Fibroblast of skin of abdomen (primary cell): ENCODE measurements at regions not wholly inside any gene's neighbourhood (a gene's known extent, or its start where the extent isn't known, plus 50 kb on each side); places are given as distances from the start of the nearest gene placed in this dataset.
"Not testable (repeated sequence)": the region's sequence is repeated elsewhere in the genome, so short reads cannot be mapped to it uniquely, and the experiment has no call there.

Experiments
- DNase-seq: peaks from one replicate; pipeline ENCODE4 v3.0.0-alpha.2; 2013

- no peak for DNase-seq
Measured at GRCh38 chr6:118719351-118720124, 68.1 kb upstream of the CEP85L start.

DNA sequence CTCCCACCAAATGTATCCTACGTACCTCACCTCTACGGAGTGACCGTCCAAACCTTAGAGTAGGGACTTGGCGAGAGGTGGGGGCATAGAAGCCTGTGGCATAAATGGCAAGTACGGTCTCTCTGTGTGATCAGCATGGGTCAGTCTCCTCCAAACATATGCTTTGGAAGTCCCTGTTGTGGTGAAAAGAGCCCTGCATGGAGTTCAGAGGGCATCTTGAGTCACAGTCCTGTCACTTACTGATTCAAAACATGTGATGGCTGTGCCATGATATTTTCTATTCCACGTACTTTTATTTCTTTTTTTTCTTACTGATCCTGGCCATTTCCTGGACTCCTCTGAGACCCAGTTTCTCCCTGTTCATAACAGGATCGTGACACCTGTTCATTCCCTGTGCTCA, 67.5 kb upstream of the CEP85L start:
- DNase-seq: no peak

DNA sequence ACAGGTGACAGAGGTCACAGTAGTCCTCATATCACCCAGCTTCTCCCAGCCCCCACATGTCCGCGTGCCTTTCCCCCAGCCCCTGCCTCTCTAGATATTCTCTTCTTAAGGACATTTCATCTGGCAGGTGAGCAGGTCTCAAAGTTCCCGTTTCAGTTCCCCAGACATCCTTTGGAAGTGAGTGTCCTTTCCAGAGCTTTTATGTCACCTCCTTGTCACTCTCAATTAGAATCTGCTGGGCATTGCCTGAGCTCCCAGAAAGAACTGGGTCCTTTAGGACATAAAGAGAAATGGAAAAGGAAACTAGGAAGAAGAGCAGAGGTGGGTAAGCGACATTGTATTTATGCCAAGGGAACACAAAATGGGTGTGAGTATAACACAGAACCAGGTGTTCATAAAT, 66.9 kb upstream of the CEP85L start:
- no peak for DNase-seq

GRCh38 chr6:118717106-118717505, 65.7 kb upstream of the CEP85L start:
- no peak for DNase-seq

DNA sequence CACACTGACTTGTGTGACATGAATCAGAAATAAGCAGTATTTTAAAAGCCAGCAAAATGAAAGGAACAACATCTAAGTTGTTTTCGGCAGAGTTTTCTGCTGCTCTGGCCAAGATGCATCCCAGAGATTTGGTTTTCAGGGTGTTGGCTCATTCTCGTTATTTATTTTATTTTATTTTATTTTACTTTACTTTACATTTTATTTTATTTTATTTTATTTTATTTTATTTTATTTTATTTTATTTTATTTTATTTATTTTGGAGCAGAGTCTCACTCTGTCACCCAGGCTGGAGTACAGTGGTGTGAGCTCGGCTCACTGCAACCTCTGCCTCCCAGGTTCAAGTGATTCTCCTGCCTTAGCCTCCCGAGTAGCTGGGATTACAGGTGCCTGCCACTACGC, 64.5 kb upstream of the CEP85L start:
- DNase-seq: not testable (repeated sequence)

- no peak for DNase-seq
Measured at GRCh38 chr6:118715376-118715775, 64.0 kb upstream of the CEP85L start.

DNA sequence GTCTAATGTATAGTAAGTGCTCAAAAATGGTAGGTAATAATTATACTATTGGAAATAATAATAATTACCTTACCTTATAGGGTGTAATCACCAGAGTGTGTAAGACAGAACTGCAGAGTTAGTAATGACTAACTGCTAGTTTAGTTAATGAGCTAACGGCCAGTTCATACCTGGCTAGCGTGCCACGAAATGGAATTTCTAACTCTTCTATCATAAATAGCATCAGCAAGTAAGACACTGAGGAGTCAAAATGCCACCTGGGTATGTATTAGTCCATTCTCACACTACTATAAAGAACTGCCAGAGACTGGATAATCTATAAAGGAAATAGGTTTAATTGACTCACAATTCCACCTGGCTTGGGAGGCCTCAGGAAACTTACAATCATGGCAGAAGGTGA, 63.4 kb upstream of the CEP85L start:
- DNase-seq: no peak

DNA sequence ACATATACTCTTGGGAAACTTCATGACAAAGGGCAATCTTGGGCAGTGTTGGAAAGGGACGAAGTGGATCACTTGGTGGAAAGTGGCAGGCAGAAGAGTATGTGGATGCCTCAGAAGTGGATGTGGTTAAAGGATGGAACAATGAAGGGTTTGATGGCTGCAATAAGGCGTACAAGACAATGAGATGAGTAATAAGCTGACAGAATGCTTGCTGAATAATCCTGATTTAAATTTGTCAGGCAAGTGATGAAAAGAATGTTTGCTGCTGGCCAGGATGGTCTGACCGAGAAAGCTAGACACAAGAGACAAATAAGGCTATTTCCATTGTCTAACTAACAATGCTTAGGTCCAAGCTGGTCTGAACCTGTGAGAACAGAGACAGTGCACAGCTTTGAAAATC, 61.6 kb upstream of the CEP85L start:
- DNase-seq: peak; percentile 87

- DNase-seq: no peak
Measured at GRCh38 chr6:118710616-118711015, 59.2 kb upstream of the CEP85L start.

DNA sequence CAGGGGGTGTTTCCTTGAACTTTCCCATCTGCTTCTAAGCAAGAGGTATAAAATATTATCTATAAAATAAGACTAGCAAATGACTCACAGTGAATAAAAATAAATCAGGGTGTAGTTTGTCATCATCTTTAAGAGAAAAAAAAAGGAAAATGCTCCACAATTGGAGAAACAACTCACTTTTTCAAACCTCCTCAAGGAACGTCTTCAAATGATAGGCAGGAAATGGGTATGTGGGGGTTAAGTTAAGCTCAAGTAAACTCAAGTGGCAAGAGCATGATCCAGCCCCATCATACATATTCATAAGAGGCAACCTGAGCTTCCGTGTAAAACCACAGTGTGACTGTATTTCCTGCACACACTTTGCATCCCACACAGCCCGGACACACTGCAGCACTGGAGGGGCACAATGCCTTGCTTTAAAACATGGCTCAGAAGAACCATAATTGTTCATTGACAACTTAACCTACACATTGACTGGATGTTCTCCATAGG, 58.5 kb upstream of the CEP85L start:
- peak; percentile 89 for DNase-seq

GRCh38 chr6:118708744-118709143, 57.4 kb upstream of the CEP85L start:
- peak; percentile 84 for DNase-seq

DNA sequence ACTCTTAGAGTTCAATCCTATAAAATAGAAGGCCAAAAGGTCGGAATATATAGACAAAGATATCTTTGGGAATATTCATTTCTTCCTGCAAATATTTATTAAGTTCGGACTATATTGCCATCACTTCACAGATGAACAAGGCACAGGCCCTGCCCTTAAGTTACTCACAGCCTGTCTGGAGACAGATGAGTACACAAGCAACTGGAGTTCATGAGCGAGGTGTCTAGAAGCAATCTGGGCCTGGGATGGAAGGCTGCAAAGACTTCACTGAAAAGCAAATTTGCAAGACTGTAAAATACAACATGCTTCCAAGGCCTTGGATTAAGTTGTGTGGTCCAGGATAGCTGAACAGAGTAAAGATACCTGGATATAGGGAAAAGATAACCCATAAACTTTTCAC, 56.7 kb upstream of the CEP85L start:
- DNase-seq: peak; percentile 31

DNA sequence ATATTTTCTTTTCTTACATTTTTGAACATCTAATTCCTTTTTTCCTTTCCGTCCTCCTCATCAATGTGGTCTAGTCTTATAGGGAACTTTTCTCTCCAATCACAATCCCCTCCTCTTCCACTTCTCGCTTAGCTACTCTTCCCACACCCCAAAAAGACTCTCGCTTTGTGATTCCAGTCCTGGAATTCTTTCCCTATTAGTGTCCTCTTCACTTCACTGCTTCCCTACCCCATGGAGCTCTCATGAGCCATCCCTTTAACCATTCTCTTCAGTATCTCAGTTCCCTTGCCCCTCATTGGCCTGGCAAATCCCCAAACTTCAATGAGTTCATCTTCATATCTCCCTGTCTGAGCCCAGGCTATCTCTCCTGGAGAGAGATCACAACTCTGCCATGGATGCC, 55.3 kb upstream of the CEP85L start:
- DNase-seq: peak; percentile 72

DNA sequence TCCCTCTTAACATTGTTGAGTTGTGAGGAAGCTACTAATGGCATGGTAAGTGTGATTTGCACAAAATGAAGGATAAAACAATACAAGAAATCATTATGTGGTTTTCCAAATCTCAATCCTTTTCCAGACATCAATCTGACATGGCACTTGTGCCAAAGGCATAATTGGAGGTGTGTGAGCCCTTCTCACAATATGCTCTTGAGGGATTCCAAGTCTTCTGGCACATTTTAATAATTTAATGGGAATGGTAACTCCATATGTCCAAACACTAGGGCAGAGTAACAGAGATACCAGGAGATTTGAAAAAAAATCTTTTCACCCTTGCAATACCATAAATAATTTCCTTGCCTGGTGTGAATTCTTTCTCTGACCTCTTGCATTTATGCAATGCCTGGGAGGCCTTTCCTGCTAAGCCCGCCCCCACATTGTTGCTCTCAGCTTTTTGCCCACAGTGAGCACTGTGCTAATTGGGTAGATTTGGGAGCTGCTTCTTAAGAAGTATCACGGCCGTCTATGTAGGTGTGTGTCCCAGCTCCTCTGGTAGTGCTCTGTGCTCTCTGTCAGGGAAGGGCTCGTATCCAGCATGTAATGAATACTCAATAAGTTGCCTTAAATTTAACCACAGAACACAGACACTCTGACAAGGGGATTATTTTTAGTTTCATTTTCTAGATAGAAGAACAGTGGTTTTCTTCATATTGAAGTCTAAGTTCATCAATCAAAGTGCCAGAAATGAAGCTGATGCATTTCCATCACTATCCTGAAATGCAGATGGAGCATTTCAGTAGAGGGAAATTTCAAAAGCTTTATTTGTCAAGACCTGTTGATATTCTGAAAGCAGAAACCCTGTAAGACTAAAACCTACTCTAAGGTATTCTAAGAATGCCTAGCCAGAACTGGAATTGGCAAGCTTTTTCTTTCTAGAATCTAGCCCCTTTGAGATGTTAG, 54.4 kb upstream of the CEP85L start:
- DNase-seq: peak; percentile 83

DNA sequence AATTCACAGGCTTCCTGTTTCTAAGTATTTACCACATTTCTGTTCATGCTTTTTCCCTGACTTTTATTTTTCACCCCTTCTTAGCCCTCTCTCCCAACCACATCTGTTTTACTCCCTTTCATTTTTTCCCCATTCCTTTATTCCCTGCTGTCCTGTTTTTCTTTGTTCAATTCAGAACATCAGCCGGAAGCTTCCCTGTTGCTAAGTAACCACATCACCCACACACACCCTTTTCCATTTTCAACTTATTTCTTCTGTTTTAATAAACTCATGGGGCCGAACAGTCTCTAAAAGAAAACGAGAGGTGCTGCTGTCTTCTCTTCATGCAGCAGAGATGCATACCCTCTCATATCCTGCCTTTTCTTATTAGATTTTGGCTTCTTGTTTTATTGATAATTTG, 53.5 kb upstream of the CEP85L start:
- no peak for DNase-seq

DNA sequence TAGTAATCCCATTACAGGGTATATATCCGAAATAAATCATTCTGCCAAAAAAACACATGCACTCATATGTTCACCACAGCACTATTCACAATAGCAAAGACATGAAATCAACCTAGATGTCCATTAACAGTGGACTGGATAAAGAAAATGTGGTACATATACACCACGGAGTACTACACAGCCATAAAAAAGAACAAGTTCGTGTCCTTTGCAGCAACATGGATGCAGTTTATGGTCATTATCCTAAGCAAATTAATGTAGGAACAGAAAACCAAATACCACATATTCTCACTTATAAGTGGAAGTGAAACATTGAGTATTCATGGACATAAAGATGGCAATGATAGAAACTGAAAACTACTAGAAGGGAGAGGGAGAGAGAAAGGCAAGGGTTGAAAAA, 49.9 kb upstream of the CEP85L start:
- DNase-seq: not testable (repeated sequence)
